ENCODE measurements at regions not wholly inside any gene's neighbourhood (a gene's known extent, or its start where the extent isn't known, plus 50 kb on each side); places are given as distances from the start of the nearest gene placed in this dataset.

- 35% methylated on average over 2 of the region's 2 CpGs for WGBS
- H2BK12ac ChIP-seq (ENCODE audit: low read length in 2 of 2), result no peak overlapping the region
- no peak overlapping the region for H2BK15ac ChIP-seq (ENCODE audit: low read depth, poor library complexity, severe bottlenecking)
- no peak overlapping the region for H3K27ac ChIP-seq (ENCODE audit: low read length, poor library complexity, severe bottlenecking)
- no peak overlapping the region for H3K18ac ChIP-seq (ENCODE audit: low read depth in 1 of 2, low read length in 2 of 2)
- no peak for DNase-seq
- no peak overlapping the region for H3K14ac ChIP-seq (ENCODE audit: low read length in 2 of 2)
- no peak overlapping the region for H4K91ac ChIP-seq (ENCODE audit: low read length)
- no peak overlapping the region for H3K9ac ChIP-seq (ENCODE audit: low read length)
- H2AK5ac ChIP-seq (ENCODE audit: low read length, severe bottlenecking), result no peak overlapping the region
- H3K79me1 ChIP-seq (replicated peaks; ENCODE audit: low read length, poor library complexity, severe bottlenecking), result no peaks in the 10 kb centered on the region
- no peak overlapping the region for H3K4me3 ChIP-seq (ENCODE audit: insufficient read depth in 1 of 2, low read depth in 1 of 2, low read length in 2 of 2)
- H2AFZ ChIP-seq (ENCODE audit: low read depth, low read length), result no peak overlapping the region
- H3K23ac ChIP-seq (ENCODE audit: low read length in 2 of 2), result no peak overlapping the region
- no peak overlapping the region for H3K4ac ChIP-seq (ENCODE audit: low read depth in 1 of 2, low read length in 2 of 2)
- no peaks in the 10 kb centered on the region for H3K4me1 ChIP-seq (ENCODE audit: control insufficient read depth, insufficient read depth, low read depth, low read length)
- no peak overlapping the region for H2BK5ac ChIP-seq (ENCODE audit: low read depth, low read length, poor library complexity, severe bottlenecking)
- H4K8ac ChIP-seq (ENCODE audit: low read length), result no peak overlapping the region
- H3K36me3 ChIP-seq (ENCODE audit: control insufficient read depth in 1 of 2, insufficient read depth in 2 of 2, low read depth in 1 of 2, low read length in 2 of 2), result no peaks in the 10 kb centered on the region
- no peak overlapping the region for H2BK120ac ChIP-seq (ENCODE audit: low read depth, low read length)
- H3K9me3 ChIP-seq (ENCODE audit: control insufficient read depth, low read length), result no peaks in the 10 kb centered on the region
- no peak overlapping the region for H3K4me2 ChIP-seq (ENCODE audit: low read length, poor library complexity, severe bottlenecking)
- H3K27me3 ChIP-seq (ENCODE audit: control insufficient read depth in 1 of 2, insufficient read depth in 1 of 2, low read length in 2 of 2), result no peaks in the 10 kb centered on the region
Observed at GRCh38 chr11:82529936-82530335, 203.7 kb downstream of the FAM181B start.

GRCh38 chr11:82527081-82527584 is 206.5 kb downstream of the FAM181B start:
- H3K4ac ChIP-seq (ENCODE audit: low read depth in 1 of 2, low read length in 2 of 2), result no peak overlapping the region
- WGBS, result 72% methylated on average over 5 of the region's 5 CpGs

GRCh38 chr11:82523141-82523540 is 210.5 kb downstream of the FAM181B start:
- no peak overlapping the region for H2AFZ ChIP-seq (ENCODE audit: low read depth, low read length)
- no peak overlapping the region for H3K4ac ChIP-seq (ENCODE audit: low read depth in 1 of 2, low read length in 2 of 2)
- no peak overlapping the region for H2BK15ac ChIP-seq (ENCODE audit: low read depth, poor library complexity, severe bottlenecking)
- no peak overlapping the region for H3K27ac ChIP-seq (ENCODE audit: low read length, poor library complexity, severe bottlenecking)
- H3K4me3 ChIP-seq (ENCODE audit: insufficient read depth in 1 of 2, low read depth in 1 of 2, low read length in 2 of 2), result no peak overlapping the region
- 49% methylated on average over 3 of the region's 4 CpGs for WGBS
- H3K23ac ChIP-seq (ENCODE audit: low read length in 2 of 2), result no peak overlapping the region
- no peak overlapping the region for H4K91ac ChIP-seq (ENCODE audit: low read length)
- H3K36me3 ChIP-seq (ENCODE audit: control insufficient read depth in 1 of 2, insufficient read depth in 2 of 2, low read depth in 1 of 2, low read length in 2 of 2), result no peaks in the 10 kb centered on the region
- no peak overlapping the region for H2AK5ac ChIP-seq (ENCODE audit: low read length, severe bottlenecking)
- H2BK5ac ChIP-seq (ENCODE audit: low read depth, low read length, poor library complexity, severe bottlenecking), result no peak overlapping the region
- H2BK120ac ChIP-seq (ENCODE audit: low read depth, low read length), result no peak overlapping the region
- no peaks in the 10 kb centered on the region for H3K79me1 ChIP-seq (replicated peaks; ENCODE audit: low read length, poor library complexity, severe bottlenecking)
- H3K14ac ChIP-seq (ENCODE audit: low read length in 2 of 2), result no peak overlapping the region
- H3K18ac ChIP-seq (ENCODE audit: low read depth in 1 of 2, low read length in 2 of 2), result no peak overlapping the region
- H3K4me1 ChIP-seq (ENCODE audit: control insufficient read depth, insufficient read depth, low read depth, low read length), result no peaks in the 10 kb centered on the region
- no peak overlapping the region for H2BK12ac ChIP-seq (ENCODE audit: low read length in 2 of 2)
- H3K9ac ChIP-seq (ENCODE audit: low read length), result no peak overlapping the region
- H4K8ac ChIP-seq (ENCODE audit: low read length), result no peak overlapping the region
- no peaks in the 10 kb centered on the region for H3K9me3 ChIP-seq (ENCODE audit: control insufficient read depth, low read length)
- no peaks in the 10 kb centered on the region for H3K27me3 ChIP-seq (ENCODE audit: control insufficient read depth in 1 of 2, insufficient read depth in 1 of 2, low read length in 2 of 2)
- no peak overlapping the region for H3K4me2 ChIP-seq (ENCODE audit: low read length, poor library complexity, severe bottlenecking)
- no peak for DNase-seq

More at GRCh38 chr11:82527081-82527584, 206.5 kb downstream of the FAM181B start:
- Histone ChIP-seq H3K4me3 (ENCODE audit: insufficient read depth in 1 of 2, low read depth in 1 of 2, low read length in 2 of 2) (no peak overlapping the region), H2AK5ac (ENCODE audit: low read length, severe bottlenecking) (no peak overlapping the region), H2BK12ac (ENCODE audit: low read length in 2 of 2) (no peak overlapping the region), H3K14ac (ENCODE audit: low read length in 2 of 2) (no peak overlapping the region), H3K27me3 (ENCODE audit: control insufficient read depth in 1 of 2, insufficient read depth in 1 of 2, low read length in 2 of 2) (no peaks in the 10 kb centered on the region), H4K91ac (ENCODE audit: low read length) (no peak overlapping the region), H3K9ac (ENCODE audit: low read length) (no peak overlapping the region), H3K36me3 (ENCODE audit: control insufficient read depth in 1 of 2, insufficient read depth in 2 of 2, low read depth in 1 of 2, low read length in 2 of 2) (no peaks in the 10 kb centered on the region), H3K18ac (ENCODE audit: low read depth in 1 of 2, low read length in 2 of 2) (no peak overlapping the region), H2AFZ (ENCODE audit: low read depth, low read length) (no peak overlapping the region), H4K8ac (ENCODE audit: low read length) (no peak overlapping the region), H3K4me2 (ENCODE audit: low read length, poor library complexity, severe bottlenecking) (no peak overlapping the region), H3K79me1 (replicated peaks; ENCODE audit: low read length, poor library complexity, severe bottlenecking) (no peaks in the 10 kb centered on the region), H2BK120ac (ENCODE audit: low read depth, low read length) (no peak overlapping the region), H2BK5ac (ENCODE audit: low read depth, low read length, poor library complexity, severe bottlenecking) (no peak overlapping the region), H2BK15ac (ENCODE audit: low read depth, poor library complexity, severe bottlenecking) (no peak overlapping the region), H3K27ac (ENCODE audit: low read length, poor library complexity, severe bottlenecking) (no peak overlapping the region), H3K4me1 (ENCODE audit: control insufficient read depth, insufficient read depth, low read depth, low read length) (no peaks in the 10 kb centered on the region), H3K23ac (ENCODE audit: low read length in 2 of 2) (no peak overlapping the region), H3K9me3 (ENCODE audit: control insufficient read depth, low read length) (no peaks in the 10 kb centered on the region)
- no peak for DNase-seq

GRCh38 chr11:82521427-82521826 is 212.2 kb downstream of the FAM181B start:
- no peaks in the 10 kb centered on the region for H3K36me3 ChIP-seq (ENCODE audit: control insufficient read depth in 1 of 2, insufficient read depth in 2 of 2, low read depth in 1 of 2, low read length in 2 of 2)
- no peak overlapping the region for H3K14ac ChIP-seq (ENCODE audit: low read length in 2 of 2)
- no peak overlapping the region for H2BK12ac ChIP-seq (ENCODE audit: low read length in 2 of 2)
- no peaks in the 10 kb centered on the region for H3K9me3 ChIP-seq (ENCODE audit: control insufficient read depth, low read length)
- H3K18ac ChIP-seq (ENCODE audit: low read depth in 1 of 2, low read length in 2 of 2), result no peak overlapping the region
- no peak overlapping the region for H3K4ac ChIP-seq (ENCODE audit: low read depth in 1 of 2, low read length in 2 of 2)
- no peaks in the 10 kb centered on the region for H3K4me1 ChIP-seq (ENCODE audit: control insufficient read depth, insufficient read depth, low read depth, low read length)
- WGBS, result 31% methylated on average over 1 of the region's 3 CpGs
- no peaks in the 10 kb centered on the region for H3K27me3 ChIP-seq (ENCODE audit: control insufficient read depth in 1 of 2, insufficient read depth in 1 of 2, low read length in 2 of 2)
- no peak overlapping the region for H4K91ac ChIP-seq (ENCODE audit: low read length)
- H2BK120ac ChIP-seq (ENCODE audit: low read depth, low read length), result no peak overlapping the region
- no peak overlapping the region for H3K4me3 ChIP-seq (ENCODE audit: insufficient read depth in 1 of 2, low read depth in 1 of 2, low read length in 2 of 2)
- H3K79me1 ChIP-seq (replicated peaks; ENCODE audit: low read length, poor library complexity, severe bottlenecking), result no peaks in the 10 kb centered on the region
- H2BK5ac ChIP-seq (ENCODE audit: low read depth, low read length, poor library complexity, severe bottlenecking), result no peak overlapping the region
- H3K23ac ChIP-seq (ENCODE audit: low read length in 2 of 2), result no peak overlapping the region
- H3K27ac ChIP-seq (ENCODE audit: low read length, poor library complexity, severe bottlenecking), result no peak overlapping the region
- no peak overlapping the region for H2AK5ac ChIP-seq (ENCODE audit: low read length, severe bottlenecking)
- H2BK15ac ChIP-seq (ENCODE audit: low read depth, poor library complexity, severe bottlenecking), result no peak overlapping the region
- DNase-seq, result no peak
- H2AFZ ChIP-seq (ENCODE audit: low read depth, low read length), result no peak overlapping the region
- H3K4me2 ChIP-seq (ENCODE audit: low read length, poor library complexity, severe bottlenecking), result no peak overlapping the region
- H3K9ac ChIP-seq (ENCODE audit: low read length), result no peak overlapping the region
- no peak overlapping the region for H4K8ac ChIP-seq (ENCODE audit: low read length)
